Spleen (tissue), 11 donors: ENCODE measurements at regions not wholly inside any gene's neighbourhood (a gene's known extent, or its start where the extent isn't known, plus 50 kb on each side); places are given as distances from the start of the nearest gene placed in this dataset.

ENCODE experiments used
- DNase-seq: peaks from one replicate; pipeline ENCODE4 v3.0.0-alpha.2; 2020
- H3K27ac ChIP-seq, 8 donors: fragments of 200-600 bp; sonication (generic) in 7 of 8; 1 replicate in 4 of 8; 2 replicates in 4 of 8; pipeline versions ENCODE4 v1.5.0 to v1.8.0; 2016 to 2021; ENCODE audit warnings: inconsistent platforms in 4 of 8, mild to moderate bottlenecking in 4 of 8, moderate library complexity in 1 of 8
- H3K27me3 ChIP-seq, 7 donors: fragments of 200-600 bp; sonication (generic) in 6 of 7; replicated peaks in 1 of 7; 1 replicate in 4 of 7; 2 replicates in 3 of 7; pipeline versions ENCODE4 v1.5.0 to v1.8.0; 2016 to 2021; ENCODE audit warnings: inconsistent platforms in 3 of 7, mild to moderate bottlenecking in 1 of 7
- H3K36me3 ChIP-seq, 6 donors: fragments of 200-600 bp; sonication (generic) in 5 of 6; 1 replicate in 4 of 6; 2 replicates in 2 of 6; pipeline versions ENCODE4 v1.5.0 to v1.8.0; 2016 to 2021; ENCODE audit warnings: inconsistent platforms in 2 of 6
- H3K4me1 ChIP-seq, 6 donors: fragments of 200-600 bp; sonication (generic) in 5 of 6; 1 replicate in 3 of 6; 2 replicates in 3 of 6; pipeline versions ENCODE4 v1.5.0 to v1.8.0; 2016 to 2021; ENCODE audit warnings: inconsistent platforms in 3 of 6
- H3K4me3 ChIP-seq, 8 donors: fragments of 200-600 bp; sonication (generic) in 7 of 8; 1 replicate in 4 of 8; 2 replicates in 4 of 8; pipeline versions ENCODE4 v1.5.0 to v1.8.0; 2016 to 2021; ENCODE audit warnings: inconsistent platforms in 4 of 8, mild to moderate bottlenecking in 4 of 8, moderate library complexity in 2 of 8
- H3K9me3 ChIP-seq, 8 donors: fragments of 200-600 bp; sonication (generic) in 7 of 8; 1 replicate in 4 of 8; 2 replicates in 4 of 8; pipeline versions ENCODE4 v1.5.0 to v1.8.0; 2016 to 2021; ENCODE audit warnings: inconsistent platforms in 4 of 8
- POLR2A ChIP-seq, 3 donors: fragments of 450-650 bp; IDR thresholded peaks; one replicate each; pipeline ENCODE4 v1.5.1; 2017; ENCODE audit warnings: antibody characterized with exemption in 3 of 3, mild to moderate bottlenecking in 1 of 3
- POLR2AphosphoS5 ChIP-seq, 3 donors: sonication (generic); formaldehyde crosslinking; IDR thresholded peaks; one replicate each; pipeline ENCODE4 v1.5.1; 2017; ENCODE audit warnings: antibody characterized with exemption in 3 of 3
- WGBS, 5 donors: extraction: QIAGEN DNeasy Blood & Tissue Kit in 3 of 5; methylation state at CpG; one replicate each; pipeline versions ENCODE4 v1.1.5 to v1.1.7; 2013 to 2018; 5-methylcytosine and 5-hydroxymethylcytosine counted together
- intact Hi-C: fragments of 100-400 bp; cut with DNase I; formaldehyde crosslinking; loops from one replicate; pipeline ENCODE4 v1.15.0; 2023; ENCODE audit warnings: low total_unique reads
- TF ChIP-seq, protein P1 (sequence below), 11 experiments: fragments of 200-600 bp in 7 of 11; fragments of 450-650 bp in 4 of 11; sonication (generic) in 4 of 11; IDR thresholded peaks in 8 of 11; conservative IDR thresholded peaks in 3 of 11; 1 replicate in 7 of 11; 2 replicates in 4 of 11; pipeline versions ENCODE4 v1.4.0 to v1.8.0; 2016 to 2021; ENCODE audit warnings: antibody characterized with exemption in 11 of 11, inconsistent platforms in 4 of 11, mild to moderate bottlenecking in 1 of 11
- donor health status: healthy with polysubstance abuse.
- donor health status: DM: no; HTN: no; CAD: no; lungs with moderate emphysema.
- donor health status: DM: no; HTN: no; CAD: no.
- donor health status: Bipolar disorder and iron deficiency.
- donor health status: healthy.
- donor health status: DM: no; HTN: no; CAD: no.
- donor health status: DM: yes; HTN: yes; CAD: no.

DNA sequence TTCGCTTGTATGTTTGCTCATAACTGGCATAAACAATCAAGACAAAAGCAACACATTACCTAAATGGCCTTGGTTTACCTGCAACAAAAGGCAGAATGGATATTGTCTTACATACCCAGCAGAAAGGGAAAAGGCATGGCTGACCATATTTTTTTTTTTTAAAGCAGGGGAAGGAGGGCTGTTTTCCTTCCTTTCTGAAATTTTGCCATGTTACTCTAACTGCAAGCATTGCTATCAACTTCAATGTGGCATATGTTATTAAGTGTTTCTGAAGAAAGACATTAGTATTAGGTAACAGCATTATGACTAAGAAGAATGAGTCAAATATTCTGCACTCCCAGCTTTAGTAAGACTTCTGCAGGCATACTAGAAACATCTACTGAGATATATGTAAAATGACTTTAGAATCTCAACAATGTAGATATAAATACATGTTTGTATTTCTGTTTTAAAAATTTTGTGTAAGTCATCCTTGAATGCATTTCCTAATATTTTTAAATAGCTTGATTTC is 512.6 kb upstream of the FAM241A start:
- 81 to 93% (median 87%) methylated on average over 1 of the region's 1 CpG for WGBS, 5 donors
- Histone ChIP-seq H3K4me1 (no peaks in the 10 kb centered on the region), H3K36me3 (no peaks in the 10 kb centered on the region), H3K27me3 (peaks cover 0 to 5% (median 0%) of the 10 kb centered on the region in 7 donors), H3K9me3 (no peaks in the 10 kb centered on the region), H3K4me3 (no peak overlapping the region), H3K27ac (no peak overlapping the region)
- intact Hi-C loops = no loop called here
- no peak for TF ChIP-seq POLR2AphosphoS5 (IDR thresholded peaks at IDR 0.05)
- no peak for TF ChIP-seq POLR2A (IDR thresholded peaks at IDR 0.05)
- TF ChIP-seq, protein P1, sequence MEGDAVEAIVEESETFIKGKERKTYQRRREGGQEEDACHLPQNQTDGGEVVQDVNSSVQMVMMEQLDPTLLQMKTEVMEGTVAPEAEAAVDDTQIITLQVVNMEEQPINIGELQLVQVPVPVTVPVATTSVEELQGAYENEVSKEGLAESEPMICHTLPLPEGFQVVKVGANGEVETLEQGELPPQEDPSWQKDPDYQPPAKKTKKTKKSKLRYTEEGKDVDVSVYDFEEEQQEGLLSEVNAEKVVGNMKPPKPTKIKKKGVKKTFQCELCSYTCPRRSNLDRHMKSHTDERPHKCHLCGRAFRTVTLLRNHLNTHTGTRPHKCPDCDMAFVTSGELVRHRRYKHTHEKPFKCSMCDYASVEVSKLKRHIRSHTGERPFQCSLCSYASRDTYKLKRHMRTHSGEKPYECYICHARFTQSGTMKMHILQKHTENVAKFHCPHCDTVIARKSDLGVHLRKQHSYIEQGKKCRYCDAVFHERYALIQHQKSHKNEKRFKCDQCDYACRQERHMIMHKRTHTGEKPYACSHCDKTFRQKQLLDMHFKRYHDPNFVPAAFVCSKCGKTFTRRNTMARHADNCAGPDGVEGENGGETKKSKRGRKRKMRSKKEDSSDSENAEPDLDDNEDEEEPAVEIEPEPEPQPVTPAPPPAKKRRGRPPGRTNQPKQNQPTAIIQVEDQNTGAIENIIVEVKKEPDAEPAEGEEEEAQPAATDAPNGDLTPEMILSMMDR (IDR thresholded peaks at IDR 0.05 in 8 of 11, conservative IDR thresholded peaks at IDR 0.05 in 3 of 11) = no peak
- no peak for DNase-seq

DNA sequence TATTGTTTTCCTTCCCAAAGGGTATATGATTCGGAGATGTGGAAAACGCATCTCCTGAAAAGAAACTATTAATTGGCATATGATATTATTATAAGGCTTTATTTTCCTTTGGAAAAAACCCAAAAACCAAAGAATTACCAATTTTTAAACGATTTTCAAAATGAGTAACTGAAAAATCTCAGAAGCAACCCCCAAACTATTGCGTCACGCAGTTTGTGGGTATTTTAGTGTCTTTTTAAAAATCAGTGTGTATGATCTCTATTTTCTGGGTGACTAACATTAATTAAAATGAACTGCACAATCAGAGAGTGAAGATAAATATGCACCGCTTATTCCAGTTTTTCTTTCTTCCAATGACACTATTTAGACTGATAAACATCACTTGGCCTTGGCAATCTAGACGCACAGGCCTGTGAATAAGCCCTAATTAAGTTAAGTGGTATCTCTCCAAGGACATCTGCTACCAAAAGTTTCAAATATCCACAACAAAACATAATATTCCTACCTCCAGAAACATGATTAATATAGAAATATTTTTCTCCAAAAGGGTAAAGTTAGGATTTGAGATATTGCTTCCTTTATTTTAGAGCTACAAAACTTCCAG is 511.5 kb upstream of the FAM241A start:
- DNase-seq = no peak
- intact Hi-C loops = no loop called here
- H3K9me3 ChIP-seq = no peaks in the 10 kb centered on the region
- no peaks in the 10 kb centered on the region for H3K4me1 ChIP-seq
- H3K36me3 ChIP-seq = no peaks in the 10 kb centered on the region
- no peak overlapping the region for H3K4me3 ChIP-seq
- peaks cover 0 to 5% (median 0%) of the 10 kb centered on the region in 7 donors for H3K27me3 ChIP-seq
- WGBS, 5 donors = 74 to 83% (median 77%) methylated on average over 7 of the region's 7 CpGs
- H3K27ac ChIP-seq = no peak overlapping the region
- TF ChIP-seq, protein P1 (IDR thresholded peaks at IDR 0.05 in 8 of 11, conservative IDR thresholded peaks at IDR 0.05 in 3 of 11) = no peak
- TF ChIP-seq POLR2A (IDR thresholded peaks at IDR 0.05) = no peak
- no peak for TF ChIP-seq POLR2AphosphoS5 (IDR thresholded peaks at IDR 0.05)

DNA sequence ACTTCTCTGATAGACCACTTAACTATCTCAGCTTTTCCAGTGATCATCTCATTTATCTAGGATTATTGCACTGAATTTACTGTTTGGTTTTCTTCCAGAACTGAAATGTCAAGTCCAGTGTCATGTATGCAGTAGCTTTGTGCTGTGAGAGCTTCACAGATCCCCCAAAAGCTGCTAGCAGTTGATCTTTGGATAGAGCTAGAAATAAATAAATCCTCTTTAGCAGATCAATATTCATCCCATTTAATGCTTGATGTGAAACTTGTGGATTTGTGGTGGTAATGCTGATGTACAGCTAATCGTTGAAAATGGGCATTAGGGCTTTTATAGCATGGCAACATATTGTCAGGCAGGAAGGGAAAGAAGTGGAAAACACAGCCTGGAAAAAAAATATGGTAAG is 509.6 kb upstream of the FAM241A start:
- TF ChIP-seq, protein P1 (IDR thresholded peaks at IDR 0.05 in 8 of 11, conservative IDR thresholded peaks at IDR 0.05 in 3 of 11) = no peak
- no peak for TF ChIP-seq POLR2AphosphoS5 (IDR thresholded peaks at IDR 0.05)
- TF ChIP-seq POLR2A (IDR thresholded peaks at IDR 0.05) = no peak
- Histone ChIP-seq H3K4me3 (no peak overlapping the region), H3K27me3 (peaks cover 0 to 5% (median 0%) of the 10 kb centered on the region in 7 donors), H3K27ac (no peak overlapping the region), H3K4me1 (no peaks in the 10 kb centered on the region), H3K36me3 (no peaks in the 10 kb centered on the region), H3K9me3 (no peaks in the 10 kb centered on the region)
- WGBS, 5 donors = 55 to 85% (median 70%) methylated on average over 1 of the region's 1 CpG
- DNase-seq = no peak
- intact Hi-C loops = no loop called here

DNA sequence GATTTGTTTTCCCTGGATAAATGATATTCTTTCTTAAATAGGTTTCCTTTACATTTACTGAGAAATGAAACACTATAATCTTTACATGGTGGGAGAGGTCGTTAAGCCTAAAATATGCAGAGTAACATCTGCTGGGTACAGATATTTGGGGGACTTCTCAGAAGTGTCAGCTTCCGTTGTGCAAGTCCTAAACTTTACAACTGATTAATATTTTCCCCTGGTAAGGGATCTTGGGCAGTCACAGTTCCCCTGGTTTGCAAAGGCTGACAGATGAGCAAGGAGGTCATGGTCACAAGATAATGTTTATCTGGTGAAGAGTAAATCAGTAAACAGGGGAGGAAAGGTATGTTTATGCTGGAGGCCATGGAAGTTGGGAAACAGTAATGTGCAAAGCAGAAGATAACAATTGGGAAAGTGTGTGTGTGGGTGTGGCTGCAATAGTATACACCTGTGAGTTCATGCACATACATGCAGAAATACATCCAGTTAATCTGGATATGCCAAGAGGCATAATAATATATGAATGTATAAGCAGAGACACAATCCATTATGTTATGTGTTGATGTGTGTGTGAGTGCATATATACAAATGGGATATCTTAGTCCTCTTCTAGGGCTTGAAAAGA is 508.2 kb upstream of the FAM241A start:
- no peak for TF ChIP-seq POLR2A (IDR thresholded peaks at IDR 0.05)
- TF ChIP-seq, protein P1 (IDR thresholded peaks at IDR 0.05 in 8 of 11, conservative IDR thresholded peaks at IDR 0.05 in 3 of 11) = no peak
- no peak for TF ChIP-seq POLR2AphosphoS5 (IDR thresholded peaks at IDR 0.05)
- 19 to 60% (median 39%) methylated on average over 2 of the region's 2 CpGs for WGBS, 5 donors

More for the DNA sequence above, 508.2 kb upstream of the FAM241A start:
- H3K36me3 ChIP-seq = no peaks in the 10 kb centered on the region
- H3K27me3 ChIP-seq = peaks cover 0 to 5% (median 0%) of the 10 kb centered on the region in 7 donors
- no peaks in the 10 kb centered on the region for H3K4me1 ChIP-seq
- no peak overlapping the region for H3K27ac ChIP-seq
- no peaks in the 10 kb centered on the region for H3K9me3 ChIP-seq
- no peak for DNase-seq
- no peak overlapping the region for H3K4me3 ChIP-seq
- intact Hi-C loops = no loop called here
